ENCODE measurements at regions not wholly inside any gene's neighbourhood (a gene's known extent, or its start where the extent isn't known, plus 50 kb on each side); places are given as distances from the start of the nearest gene placed in this dataset.

DNA sequence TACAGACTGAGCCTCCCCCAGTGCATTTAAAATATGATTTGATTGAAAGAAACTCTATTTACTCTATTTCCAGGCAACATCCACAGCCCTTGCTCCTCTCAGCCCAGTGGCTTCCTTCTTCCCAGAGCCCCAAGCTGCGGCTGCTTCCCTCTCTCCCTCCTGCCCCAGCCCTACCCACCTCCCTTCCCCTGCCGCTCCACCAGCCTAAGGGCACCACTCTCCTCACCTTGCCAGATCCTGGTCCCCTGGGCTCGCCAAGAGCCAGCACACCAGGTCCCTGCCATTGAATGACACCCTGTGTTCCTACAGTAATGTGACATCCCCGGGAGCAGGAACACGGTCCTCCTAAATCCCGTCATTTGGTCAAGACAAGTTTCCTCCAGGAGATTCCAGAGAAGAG is 236.0 kb downstream of the RBFOX3 start:
- H3K4me3 ChIP-seq (replicated peaks in 1 of 2; ENCODE audit: low read depth in 2 of 2, low read length in 2 of 2) = no peak overlapping the region
- no peak for TF ChIP-seq CTCF (IDR thresholded peaks at IDR 0.05; ENCODE audit: low read depth, low read length)
- DNase-seq (ENCODE audit: low read depth in 2 of 2) = no peak

GRCh38 chr17:79374087-79374689 is 236.7 kb downstream of the RBFOX3 start:
- DNase-seq (ENCODE audit: low read depth in 2 of 2) = no peak
- H3K4me3 ChIP-seq (replicated peaks in 1 of 2; ENCODE audit: low read depth in 2 of 2, low read length in 2 of 2) = no peak overlapping the region
- no peak for TF ChIP-seq CTCF (IDR thresholded peaks at IDR 0.05; ENCODE audit: low read depth, low read length)

DNA sequence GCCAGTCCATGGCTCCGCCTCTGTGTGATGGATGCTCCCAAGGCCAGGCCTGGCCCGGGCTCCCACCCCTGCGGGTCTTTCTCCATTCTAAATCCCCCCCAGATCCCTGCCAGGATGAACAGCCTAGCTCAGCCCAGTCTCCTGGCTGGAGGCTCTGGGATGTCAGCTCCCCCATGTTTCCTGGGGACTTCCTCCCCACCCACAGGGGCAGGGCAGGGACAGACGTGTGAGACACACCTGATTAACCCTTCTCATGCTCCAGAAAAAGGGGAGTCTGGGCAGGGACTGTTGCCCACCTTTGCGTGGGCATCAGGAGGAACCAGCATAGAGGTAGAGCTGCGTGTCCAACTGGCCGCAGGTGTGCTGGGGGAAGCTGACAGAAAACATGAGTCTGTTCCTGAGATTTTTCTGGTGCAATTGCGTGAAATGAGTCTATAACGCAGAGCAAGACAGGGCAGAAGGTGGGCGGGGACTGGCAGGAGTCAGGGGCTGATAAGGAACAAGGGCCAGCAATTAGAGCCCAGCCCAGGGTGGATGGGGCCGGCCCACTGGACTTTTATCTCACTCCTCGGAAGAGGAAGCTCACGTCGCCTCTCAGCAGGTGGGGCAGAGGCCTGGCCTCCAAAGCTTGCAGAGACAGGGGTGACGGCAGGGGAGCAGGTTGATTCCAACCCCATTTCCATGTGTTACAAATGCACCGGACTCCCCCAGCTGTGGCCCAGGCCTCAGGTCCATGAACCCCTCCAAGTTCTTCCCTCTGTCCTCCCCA is 238.2 kb downstream of the RBFOX3 start:
- no peak overlapping the region for H3K4me3 ChIP-seq (replicated peaks in 1 of 2; ENCODE audit: low read depth in 2 of 2, low read length in 2 of 2)
- no peak for TF ChIP-seq CTCF (IDR thresholded peaks at IDR 0.05; ENCODE audit: low read depth, low read length)
- DNase-seq (ENCODE audit: low read depth in 2 of 2) = no peak

DNA sequence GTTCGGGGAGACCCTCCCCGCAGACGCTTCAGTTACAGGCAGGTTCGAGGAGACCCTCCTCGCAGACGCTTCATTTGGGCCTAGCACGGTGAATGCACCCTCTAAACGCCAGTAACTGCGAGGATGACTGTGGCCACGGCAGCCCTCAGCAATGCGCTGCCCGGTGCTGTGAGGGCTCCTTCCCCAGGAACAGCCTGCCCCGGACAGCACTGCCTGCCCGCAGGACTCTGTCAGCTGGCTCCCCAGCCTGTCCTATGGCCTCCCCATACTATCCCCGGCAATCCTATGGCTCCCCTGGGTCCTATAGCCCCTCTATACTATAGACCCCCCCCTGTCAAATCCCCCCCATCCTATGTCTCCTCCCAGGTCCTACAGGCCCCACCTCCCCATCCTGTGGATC is 238.9 kb downstream of the RBFOX3 start:
- H3K4me3 ChIP-seq (replicated peaks in 1 of 2; ENCODE audit: low read depth in 2 of 2, low read length in 2 of 2) = no peak overlapping the region
- TF ChIP-seq CTCF (IDR thresholded peaks at IDR 0.05; ENCODE audit: low read depth, low read length) = no peak

DNA sequence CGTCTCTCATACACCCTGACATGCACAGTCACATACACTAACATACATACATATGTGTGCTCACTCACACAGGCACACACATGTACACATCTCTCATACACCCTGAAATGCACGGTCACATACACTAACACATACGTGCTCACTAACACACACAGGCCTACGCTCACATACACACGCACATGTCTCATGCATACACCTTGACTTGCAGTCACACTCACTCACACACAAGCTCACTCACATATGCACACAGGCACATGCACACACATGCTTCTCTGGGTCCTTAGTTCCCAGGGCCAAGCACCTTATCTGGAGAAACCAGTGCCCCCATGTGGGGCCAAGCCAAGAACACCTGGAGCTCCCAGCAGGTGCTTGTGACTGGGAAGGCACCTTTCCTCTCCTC is 240.3 kb downstream of the RBFOX3 start:
- no peak for DNase-seq (ENCODE audit: low read depth in 2 of 2)
- no peak for TF ChIP-seq CTCF (IDR thresholded peaks at IDR 0.05; ENCODE audit: low read depth, low read length)
- no peak overlapping the region for H3K4me3 ChIP-seq (replicated peaks in 1 of 2; ENCODE audit: low read depth in 2 of 2, low read length in 2 of 2)

More for the DNA sequence above, 238.9 kb downstream of the RBFOX3 start:
- DNase-seq (ENCODE audit: low read depth in 2 of 2) = no peak

- H3K4me3 ChIP-seq (replicated peaks in 1 of 2; ENCODE audit: low read depth in 2 of 2, low read length in 2 of 2) = no peak overlapping the region
- TF ChIP-seq CTCF (IDR thresholded peaks at IDR 0.05; ENCODE audit: low read depth, low read length) = no peak
- DNase-seq (ENCODE audit: low read depth in 2 of 2) = no peak
These were observed 240.7 kb downstream of the RBFOX3 start for GRCh38 chr17:79370126-79370525.

All from cardiac fibroblast (primary cell).